Neural progenitor cell (in vitro differentiated cells): ENCODE measurements at regions not wholly inside any gene's neighbourhood (a gene's known extent, or its start where the extent isn't known, plus 50 kb on each side); places are given as distances from the start of the nearest gene placed in this dataset.

Experiments used
- DNase-seq: peaks from one replicate; pipeline ENCODE4 v3.0.0-alpha.2; 2016; ENCODE audit warnings: low spot score
- H2AFZ ChIP-seq: fragments of 200-600 bp; sonication (generic); replicated peaks from 2 replicates; pipeline ENCODE4 v1.6.1; 2016; ENCODE audit warnings: antibody characterized with exemption
- H3F3A ChIP-seq: fragments of 200-600 bp; sonication (generic); 2 replicates; pipeline ENCODE4 v1.6.1; 2016; ENCODE audit warnings: antibody characterized with exemption, low read depth
- H3K27ac ChIP-seq: fragments of 200-600 bp; sonication (generic); 2 replicates; pipeline ENCODE4 v1.5.1; 2016; ENCODE audit warnings: mild to moderate bottlenecking
- H3K27me3 ChIP-seq: fragments of 200-600 bp; sonication (generic); 2 replicates; pipeline ENCODE4 v1.6.1; 2016; ENCODE audit warnings: mild to moderate bottlenecking, moderate library complexity
- H3K36me3 ChIP-seq: fragments of 200-600 bp; sonication (generic); 2 replicates; pipeline ENCODE4 v1.5.1; 2016
- H3K4me1 ChIP-seq: fragments of 200-600 bp; sonication (generic); 2 replicates; pipeline ENCODE4 v1.6.1; 2016; ENCODE audit warnings: mixed run types
- H3K4me2 ChIP-seq: fragments of 200-600 bp; sonication (generic); 2 replicates; pipeline ENCODE4 v1.6.1; 2016
- H3K4me3 ChIP-seq: fragments of 200-600 bp; sonication (generic); 2 replicates; pipeline ENCODE4 v1.5.1; 2016
- H3K79me2 ChIP-seq: fragments of 200-600 bp; sonication (generic); 2 replicates; pipeline ENCODE4 v1.6.1; 2016; ENCODE audit warnings: low read depth
- H3K9ac ChIP-seq: fragments of 200-600 bp; sonication (generic); 2 replicates; pipeline ENCODE4 v1.6.1; 2016
- H3K9me3 ChIP-seq: fragments of 200-600 bp; sonication (generic); 2 replicates; pipeline ENCODE4 v1.5.1; 2016; ENCODE audit warnings: low read depth
- H4K20me1 ChIP-seq: fragments of 200-600 bp; sonication (generic); 2 replicates; pipeline ENCODE4 v1.6.1; 2016; ENCODE audit warnings: low read depth
- H3K27ac Mint-ChIP-seq: 3 replicates; pipeline ENCODE4 v1.8.0; 2021; ENCODE audit warnings: mixed read lengths
- H3K27me3 Mint-ChIP-seq: 2 replicates; pipeline ENCODE4 v1.8.0; 2022; ENCODE audit warnings: low read depth, mild to moderate bottlenecking, inconsistent platforms, moderate library complexity, mixed read lengths; ENCODE audit not compliant: insufficient read depth
- H3K36me3 Mint-ChIP-seq: 3 replicates; pipeline ENCODE4 v1.8.0; 2021; ENCODE audit warnings: mixed read lengths
- H3K4me1 Mint-ChIP-seq: 3 replicates; pipeline ENCODE4 v1.8.0; 2021; ENCODE audit warnings: mixed read lengths
- H3K4me3 Mint-ChIP-seq: 3 replicates; pipeline ENCODE4 v1.8.0; 2021; ENCODE audit warnings: mild to moderate bottlenecking, moderate library complexity, mixed read lengths
- H3K9me3 Mint-ChIP-seq: 3 replicates; pipeline ENCODE4 v1.8.0; 2020; ENCODE audit warnings: mixed read lengths
- CTCF ChIP-seq: fragments of 200-600 bp; sonication (generic); IDR thresholded peaks from 2 replicates; pipeline ENCODE4 v1.5.1; 2017; ENCODE audit warnings: antibody characterized with exemption, mild to moderate bottlenecking
- EZH2 ChIP-seq: fragments of 200-600 bp; sonication (generic); IDR thresholded peaks from 2 replicates; pipeline ENCODE4 v1.6.1; 2017; ENCODE audit warnings: antibody characterized with exemption, mild to moderate bottlenecking, moderate library complexity
- EZH2phosphoT487 ChIP-seq: fragments of 200-600 bp; sonication (generic); IDR thresholded peaks from 2 replicates; pipeline ENCODE4 v1.6.1; 2017; ENCODE audit warnings: antibody characterized with exemption

- Histone ChIP-seq H3F3A (no peaks in the 10 kb centered on the region), H3K4me3 (no peak overlapping the region), H3K4me2 (no peak overlapping the region), H3K79me2 (no peaks in the 10 kb centered on the region), H3K9ac (no peak overlapping the region), H3K4me1 (no peaks in the 10 kb centered on the region), H4K20me1 (no peaks in the 10 kb centered on the region), H3K27me3 (no peaks in the 10 kb centered on the region), H3K9me3 (no peaks in the 10 kb centered on the region), H2AFZ (no peak overlapping the region), H3K36me3 (no peaks in the 10 kb centered on the region), H3K27ac (no peak overlapping the region)
- no peak overlapping the region for H3K27ac Mint-ChIP-seq
- H3K9me3 Mint-ChIP-seq = peaks cover 20% of the 10 kb centered on the region
- no peak for DNase-seq
- TF ChIP-seq EZH2phosphoT487 (no peak), CTCF (no peak), EZH2 (no peak)
- H3K4me3 Mint-ChIP-seq = no peak overlapping the region
- H3K36me3 Mint-ChIP-seq = peaks cover 4% of the 10 kb centered on the region
- H3K4me1 Mint-ChIP-seq = peaks cover 30% of the 10 kb centered on the region
- H3K27me3 Mint-ChIP-seq = peaks cover 5% of the 10 kb centered on the region
Measured at GRCh38 chr1:73911849-73912248, 286.1 kb downstream of the LRRIQ3 start.

GRCh38 chr1:73910466-73910865, 287.5 kb downstream of the LRRIQ3 start:
- no peaks in the 10 kb centered on the region for H3K79me2 ChIP-seq
- Mint-ChIP-seq H3K27me3 (peaks cover 8% of the 10 kb centered on the region), H3K36me3 (peaks cover 4% of the 10 kb centered on the region), H3K4me1 (peaks cover 19% of the 10 kb centered on the region), H3K9me3 (peaks cover 20% of the 10 kb centered on the region), H3K4me3 (no peak overlapping the region), H3K27ac (no peak overlapping the region)
- H3K4me1 ChIP-seq = no peaks in the 10 kb centered on the region
- no peaks in the 10 kb centered on the region for H3K36me3 ChIP-seq
- TF ChIP-seq CTCF (no peak), EZH2phosphoT487 (no peak), EZH2 (no peak)
- H3K27ac ChIP-seq = no peak overlapping the region
- H3K9me3 ChIP-seq = no peaks in the 10 kb centered on the region
- no peaks in the 10 kb centered on the region for H4K20me1 ChIP-seq
- H3F3A ChIP-seq = no peaks in the 10 kb centered on the region
- H2AFZ ChIP-seq = no peak overlapping the region
- H3K4me3 ChIP-seq = no peak overlapping the region
- H3K4me2 ChIP-seq = no peak overlapping the region
- H3K9ac ChIP-seq = no peak overlapping the region
- DNase-seq = no peak
- no peaks in the 10 kb centered on the region for H3K27me3 ChIP-seq

GRCh38 chr1:73910062-73910461, 287.9 kb downstream of the LRRIQ3 start:
- Mint-ChIP-seq H3K9me3 (peaks cover 20% of the 10 kb centered on the region), H3K27me3 (peaks cover 8% of the 10 kb centered on the region), H3K27ac (no peak overlapping the region), H3K36me3 (peaks cover 4% of the 10 kb centered on the region), H3K4me1 (peaks cover 15% of the 10 kb centered on the region), H3K4me3 (no peak overlapping the region)
- no peak for TF ChIP-seq EZH2
- no peak for TF ChIP-seq EZH2phosphoT487
- no peak for TF ChIP-seq CTCF
- Histone ChIP-seq H3K4me1 (no peaks in the 10 kb centered on the region), H3K36me3 (no peaks in the 10 kb centered on the region), H3K79me2 (no peaks in the 10 kb centered on the region), H4K20me1 (no peaks in the 10 kb centered on the region), H3K4me2 (no peak overlapping the region), H3K27ac (no peak overlapping the region), H3K9me3 (no peaks in the 10 kb centered on the region), H3K27me3 (no peaks in the 10 kb centered on the region), H2AFZ (no peak overlapping the region), H3F3A (no peaks in the 10 kb centered on the region), H3K4me3 (no peak overlapping the region), H3K9ac (no peak overlapping the region)
- no peak for DNase-seq
